A549 (cell line): ENCODE measurements at regions not wholly inside any gene's neighbourhood (a gene's known extent, or its start where the extent isn't known, plus 50 kb on each side); places are given as distances from the start of the nearest gene placed in this dataset.

Experiments
- BCL3 ChIP-seq: fragments of >200 bp; sonication (Bioruptor Twin); formaldehyde crosslinking; IDR thresholded peaks from 3 replicates; pipeline ENCODE4 v1.6.1; 2016
- CHD2 ChIP-seq: fragments of 150-350 bp; IDR thresholded peaks from 2 replicates; pipeline ENCODE4 v1.6.1; 2014; ENCODE audit warnings: low read length; ENCODE audit not compliant: partially characterized antibody
- CHD4 ChIP-seq: fragments of 200-600 bp; sonication (generic); IDR thresholded peaks from 2 replicates; pipeline ENCODE4 v1.6.1; 2016; ENCODE audit warnings: antibody characterized with exemption, mild to moderate bottlenecking, borderline replicate concordance
- CTCF ChIP-seq: fragments of >200 bp; sonication (Bioruptor Twin); formaldehyde crosslinking; IDR thresholded peaks from 3 replicates; pipeline ENCODE4 v1.5.1; 2016
- ESRRA ChIP-seq: fragments of 150-350 bp; IDR thresholded peaks from 2 replicates; pipeline ENCODE4 v1.6.1; 2014; ENCODE audit warnings: mild to moderate bottlenecking, low read length, borderline replicate concordance
- HDAC2 ChIP-seq: fragments of 200-600 bp; sonication (generic); IDR thresholded peaks from 2 replicates; pipeline ENCODE4 v1.6.1; 2016
- NPAS2 ChIP-seq: fragments of 250-450 bp; sonication (Bioruptor Pico); IDR thresholded peaks from 2 replicates; pipeline ENCODE4 v1.8.0; 2022; ENCODE audit warnings: mild to moderate bottlenecking, moderate library complexity, borderline replicate concordance
- NR3C1 ChIP-seq: fragments of >200 bp; sonication (Bioruptor Twin); formaldehyde crosslinking; IDR thresholded peaks from 3 replicates; pipeline ENCODE4 v1.6.1; 2017
- PHF8 ChIP-seq: fragments of 200-600 bp; sonication (generic); IDR thresholded peaks from 2 replicates; pipeline ENCODE4 v1.6.1; 2016; ENCODE audit warnings: low read depth, mild to moderate bottlenecking, antibody characterized with exemption, moderate library complexity, borderline replicate concordance
- RAD21 ChIP-seq, 2 experiments: fragments of >200 bp in 1 of 2; sonication (Bioruptor Twin) in 1 of 2; formaldehyde crosslinking in 1 of 2; IDR thresholded peaks in 1 of 2; conservative IDR thresholded peaks in 1 of 2; 2 replicates in 1 of 2; 3 replicates in 1 of 2; pipeline ENCODE4 v1.6.1; 2012 to 2018; ENCODE audit warnings: inconsistent platforms in 1 of 2
- SMC3 ChIP-seq: fragments of >200 bp; sonication (Bioruptor Twin); formaldehyde crosslinking; IDR thresholded peaks from 3 replicates; pipeline ENCODE4 v1.6.1; 2018; ENCODE audit warnings: inconsistent platforms
- USF2 ChIP-seq: fragments of 450-650 bp; IDR thresholded peaks from 2 replicates; pipeline ENCODE4 v1.6.1; 2014; ENCODE audit warnings: antibody characterized with exemption
- ZC3H11A ChIP-seq: fragments of 450-650 bp; IDR thresholded peaks from 2 replicates; pipeline ENCODE4 v1.6.1; 2014; ENCODE audit warnings: antibody characterized with exemption, mild to moderate bottlenecking

- TF ChIP-seq CHD4, result no peak
- TF ChIP-seq NPAS2 (CRISPR knock-in tag), result no peak
- no peak for TF ChIP-seq CTCF
- no peak for TF ChIP-seq NR3C1
- no peak for TF ChIP-seq RAD21 (conservative IDR thresholded peaks at IDR 0.05 in 1 of 2, IDR thresholded peaks at IDR 0.05 in 1 of 2)
- no peak for TF ChIP-seq PHF8
- TF ChIP-seq USF2, result no peak
- TF ChIP-seq HDAC2, result no peak
- TF ChIP-seq CHD2, result no peak
- TF ChIP-seq ESRRA, result no peak
- no peak for TF ChIP-seq BCL3
- TF ChIP-seq ZC3H11A, result no peak
- no peak for TF ChIP-seq SMC3
Measured at GRCh38 chr15:22231603-22232002, 151.3 kb downstream of the OR4M2 start.
